SK-N-MC (cell line): ENCODE measurements at regions not wholly inside any gene's neighbourhood (a gene's known extent, or its start where the extent isn't known, plus 50 kb on each side); places are given as distances from the start of the nearest gene placed in this dataset.

Experiments
- DNase-seq: peaks from one replicate; pipeline ENCODE4 v3.0.0-alpha.2; 2011; ENCODE audit warnings: low read depth, low spot score
- H3K27ac ChIP-seq: fragments of 200-600 bp; sonication (generic); 2 replicates; pipeline ENCODE4 v1.5.1; 2016; ENCODE audit warnings: mixed run types
- H3K36me3 ChIP-seq: fragments of 200-600 bp; sonication (generic); 2 replicates; pipeline ENCODE4 v1.6.1; 2017; ENCODE audit warnings: antibody characterized with exemption, low read length, mixed read lengths; ENCODE audit not compliant: insufficient read depth
- H3K4me3 ChIP-seq: fragments of 200-600 bp; sonication (generic); 2 replicates; pipeline ENCODE4 v1.5.1; 2016
- H3K9ac ChIP-seq: fragments of 200-600 bp; sonication (generic); 2 replicates; pipeline ENCODE4 v1.8.0; 2017; ENCODE audit warnings: mixed run types, mixed read lengths; ENCODE audit not compliant: insufficient read length
- H3K9me3 ChIP-seq: fragments of 200-600 bp; sonication (generic); 2 replicates; pipeline ENCODE4 v1.6.1; 2017; ENCODE audit warnings: low read depth, mild to moderate bottlenecking, antibody characterized with exemption, low read length, moderate library complexity, mixed read lengths
- EZH2 ChIP-seq: fragments of 200-600 bp; sonication (generic); IDR thresholded peaks from one replicate; pipeline ENCODE4 v1.6.1; 2017; ENCODE audit warnings: antibody characterized with exemption
- FOXP2 ChIP-seq: optimal IDR thresholded peaks from 2 replicates; pipeline ENCODE3; 2011; ENCODE audit warnings: mild to moderate bottlenecking, moderate library complexity; ENCODE audit not compliant: insufficient read depth; ENCODE audit errors: extremely low read length, control extremely low read depth
- POLR2AphosphoS5 ChIP-seq: IDR thresholded peaks from 2 replicates; pipeline ENCODE4 v1.6.1; 2012; ENCODE audit warnings: mild to moderate bottlenecking, low read depth, low read length, borderline replicate concordance

DNA sequence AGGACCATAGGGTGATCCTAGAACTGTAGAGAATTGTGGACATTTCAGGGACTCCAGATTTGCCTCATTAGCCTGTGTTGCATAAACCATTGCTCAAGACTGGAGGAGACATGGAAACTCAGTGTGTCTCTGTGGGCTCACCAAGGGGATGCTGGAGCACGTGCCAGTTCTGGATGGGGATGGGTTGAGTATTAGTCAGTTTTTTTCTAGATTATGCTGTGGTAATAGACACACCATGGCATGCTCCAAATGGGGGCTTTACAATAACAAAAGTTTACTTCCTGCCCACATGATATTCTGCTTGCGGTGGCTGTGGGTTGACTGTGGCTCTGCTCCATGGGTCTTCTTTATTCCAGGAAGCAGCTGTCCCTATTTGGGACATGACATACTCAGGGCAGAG lies 125.4 kb downstream of the FOXD2 start:
- no peaks in the 10 kb centered on the region for H3K36me3 ChIP-seq
- DNase-seq, result no peak
- no peak overlapping the region for H3K27ac ChIP-seq
- H3K4me3 ChIP-seq, result no peak overlapping the region
- no peak for TF ChIP-seq FOXP2
- TF ChIP-seq EZH2, result no peak
- no peak overlapping the region for H3K9ac ChIP-seq
- H3K9me3 ChIP-seq, result no peaks in the 10 kb centered on the region

DNA sequence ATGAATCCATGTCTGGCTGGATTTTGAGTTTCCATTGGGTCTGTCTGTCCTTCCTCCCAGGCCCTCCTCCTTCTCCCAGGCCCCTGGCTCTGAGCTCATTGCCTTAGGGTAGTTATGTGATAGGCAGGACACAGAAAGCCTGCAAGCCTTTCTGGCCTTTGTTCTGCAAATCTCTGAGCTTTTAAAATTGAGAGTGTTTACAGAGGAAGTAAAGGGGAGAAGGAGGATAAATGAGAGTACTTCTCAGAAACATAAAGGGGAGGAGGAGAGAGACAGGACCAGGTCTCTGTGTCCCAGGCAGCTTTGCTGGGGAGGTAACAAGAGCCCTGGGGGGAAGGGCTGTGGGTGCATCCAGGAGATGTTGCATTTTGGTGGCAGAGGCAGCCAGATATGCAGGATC lies 126.7 kb downstream of the FOXD2 start:
- Histone ChIP-seq H3K36me3 (no peaks in the 10 kb centered on the region), H3K27ac (no peak overlapping the region)

GRCh38 chr1:47565092-47565491 lies 127.2 kb downstream of the FOXD2 start:
- no peak for DNase-seq
- Histone ChIP-seq H3K9me3 (no peaks in the 10 kb centered on the region), H3K4me3 (no peak overlapping the region), H3K27ac (no peak overlapping the region), H3K36me3 (no peaks in the 10 kb centered on the region), H3K9ac (no peak overlapping the region)
- no peak for TF ChIP-seq FOXP2
- no peak for TF ChIP-seq POLR2AphosphoS5
- TF ChIP-seq EZH2, result no peak

More for the DNA sequence above, 126.7 kb downstream of the FOXD2 start:
- no peak for DNase-seq
- no peak overlapping the region for H3K9ac ChIP-seq
- TF ChIP-seq FOXP2 (no peak), POLR2AphosphoS5 (no peak), EZH2 (no peak)
- no peaks in the 10 kb centered on the region for H3K9me3 ChIP-seq
- no peak overlapping the region for H3K4me3 ChIP-seq

- H3K36me3 ChIP-seq, result no peaks in the 10 kb centered on the region
- no peak for TF ChIP-seq POLR2AphosphoS5
- TF ChIP-seq EZH2, result no peak
- TF ChIP-seq FOXP2, result no peak
- no peak for DNase-seq
- no peaks in the 10 kb centered on the region for H3K9me3 ChIP-seq
- H3K4me3 ChIP-seq, result no peak overlapping the region
- H3K27ac ChIP-seq, result no peak overlapping the region
- H3K9ac ChIP-seq, result no peak overlapping the region
These were observed 127.8 kb downstream of the FOXD2 start for GRCh38 chr1:47565676-47566075.

GRCh38 chr1:47568763-47569162 lies 130.9 kb downstream of the FOXD2 start:
- TF ChIP-seq EZH2, result no peak
- no peak for TF ChIP-seq POLR2AphosphoS5
- no peaks in the 10 kb centered on the region for H3K36me3 ChIP-seq
- no peaks in the 10 kb centered on the region for H3K9me3 ChIP-seq
- H3K27ac ChIP-seq, result no peak overlapping the region
- no peak for DNase-seq
- no peak overlapping the region for H3K9ac ChIP-seq
- no peak overlapping the region for H3K4me3 ChIP-seq

GRCh38 chr1:47569261-47569660 lies 131.4 kb downstream of the FOXD2 start:
- Histone ChIP-seq H3K36me3 (no peaks in the 10 kb centered on the region), H3K4me3 (no peak overlapping the region), H3K9ac (no peak overlapping the region), H3K9me3 (no peaks in the 10 kb centered on the region), H3K27ac (no peak overlapping the region)
- DNase-seq, result no peak
- TF ChIP-seq POLR2AphosphoS5 (no peak), EZH2 (peak; percentile 56)

DNA sequence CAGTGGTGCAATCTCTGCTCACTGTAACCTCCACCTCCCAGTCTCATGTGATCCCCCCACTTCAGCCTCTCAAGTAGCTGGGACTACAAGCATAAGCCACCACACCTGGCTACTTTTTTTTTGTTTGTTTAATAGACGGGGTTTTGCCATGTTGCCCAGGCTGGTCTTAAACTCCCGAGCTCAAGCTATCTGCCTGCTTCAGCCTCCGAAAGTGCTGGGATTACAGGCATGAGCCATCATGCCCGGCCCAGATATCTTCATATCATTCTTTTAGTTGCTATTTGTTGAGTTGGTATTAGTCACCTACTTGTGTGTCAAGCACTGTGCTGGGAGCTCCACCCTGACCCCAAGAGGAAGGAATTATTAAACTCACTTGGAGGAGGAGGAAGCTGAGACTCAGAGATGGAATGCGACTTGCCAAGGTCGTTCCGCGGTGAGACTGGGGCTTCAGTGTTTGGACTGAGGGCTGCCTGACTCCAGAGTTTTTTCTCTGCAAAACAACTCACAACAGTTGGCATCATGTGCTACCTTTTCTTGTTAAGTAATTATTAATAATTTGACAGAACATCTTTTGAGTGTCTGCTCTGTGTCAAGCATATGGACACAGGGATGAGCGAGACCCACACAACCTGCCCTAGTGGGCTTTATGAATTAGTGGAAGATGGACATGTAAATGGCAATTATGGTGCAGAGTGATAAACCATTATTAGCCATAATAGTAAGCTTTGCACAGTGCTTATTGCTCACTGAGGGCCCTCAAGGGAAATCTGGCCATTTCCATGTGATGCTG lies 132.0 kb downstream of the FOXD2 start:
- no peaks in the 10 kb centered on the region for H3K36me3 ChIP-seq
- no peak for TF ChIP-seq FOXP2
- TF ChIP-seq EZH2, result no peak
- no peak for TF ChIP-seq POLR2AphosphoS5
- no peaks in the 10 kb centered on the region for H3K9me3 ChIP-seq
- no peak overlapping the region for H3K9ac ChIP-seq
- no peak overlapping the region for H3K4me3 ChIP-seq
- no peak for DNase-seq
- H3K27ac ChIP-seq, result no peak overlapping the region

GRCh38 chr1:47571161-47571560 lies 133.3 kb downstream of the FOXD2 start:
- TF ChIP-seq POLR2AphosphoS5 (no peak), FOXP2 (no peak), EZH2 (no peak)
- H3K9me3 ChIP-seq, result no peaks in the 10 kb centered on the region
- no peak overlapping the region for H3K27ac ChIP-seq
- no peak for DNase-seq
- no peak overlapping the region for H3K9ac ChIP-seq
- no peaks in the 10 kb centered on the region for H3K36me3 ChIP-seq
- H3K4me3 ChIP-seq, result no peak overlapping the region

GRCh38 chr1:47571952-47572351 lies 134.1 kb downstream of the FOXD2 start:
- H3K9ac ChIP-seq, result no peak overlapping the region
- TF ChIP-seq EZH2, result no peak
- no peak for TF ChIP-seq FOXP2
- TF ChIP-seq POLR2AphosphoS5, result no peak
- no peaks in the 10 kb centered on the region for H3K36me3 ChIP-seq
- DNase-seq, result no peak
- no peak overlapping the region for H3K4me3 ChIP-seq
- no peak overlapping the region for H3K27ac ChIP-seq
- no peaks in the 10 kb centered on the region for H3K9me3 ChIP-seq

GRCh38 chr1:47572731-47573430 lies 135.0 kb downstream of the FOXD2 start:
- H3K27ac ChIP-seq, result no peak overlapping the region
- no peak overlapping the region for H3K4me3 ChIP-seq
- TF ChIP-seq POLR2AphosphoS5 (no peak), FOXP2 (no peak), EZH2 (no peak)
- no peak for DNase-seq
- H3K36me3 ChIP-seq, result no peaks in the 10 kb centered on the region
- no peak overlapping the region for H3K9ac ChIP-seq
- H3K9me3 ChIP-seq, result no peaks in the 10 kb centered on the region
